ENCODE measurements at regions not wholly inside any gene's neighbourhood (a gene's known extent, or its start where the extent isn't known, plus 50 kb on each side); places are given as distances from the start of the nearest gene placed in this dataset.
"Not testable (repeated sequence)": the region's sequence is repeated elsewhere in the genome, so short reads cannot be mapped to it uniquely, and the experiment has no call there.

DNA sequence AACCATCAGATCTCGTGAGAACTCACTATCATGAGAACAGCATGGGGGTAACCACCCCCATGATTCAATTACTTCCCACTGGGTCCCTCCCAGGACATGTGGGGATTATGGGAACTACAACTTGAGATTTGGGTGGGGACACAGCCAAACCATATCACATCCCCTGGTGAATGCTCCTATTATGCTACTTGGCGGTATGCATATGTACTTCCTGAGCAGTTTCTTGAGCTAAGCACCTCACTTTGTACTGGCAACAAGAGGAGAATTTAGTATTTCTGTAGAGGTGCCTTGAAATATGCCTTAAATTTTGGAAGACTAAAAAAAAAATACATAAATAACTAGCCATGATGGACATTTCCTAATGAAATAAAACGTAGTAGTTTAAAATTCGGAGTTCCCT is 327.2 kb upstream of the CITED2 start:
- Histone ChIP-seq H3K4me3 (no peak overlapping the region), H3K36me3 (no peaks in the 10 kb centered on the region), H3K9me3 (replicated peaks) (peaks cover 8% of the 10 kb centered on the region), H3K4me1 (no peaks in the 10 kb centered on the region), H3K27ac (replicated peaks) (no peak overlapping the region), H3K27me3 (ENCODE audit: low read depth) (no peaks in the 10 kb centered on the region)
- TF ChIP-seq, protein P1, sequence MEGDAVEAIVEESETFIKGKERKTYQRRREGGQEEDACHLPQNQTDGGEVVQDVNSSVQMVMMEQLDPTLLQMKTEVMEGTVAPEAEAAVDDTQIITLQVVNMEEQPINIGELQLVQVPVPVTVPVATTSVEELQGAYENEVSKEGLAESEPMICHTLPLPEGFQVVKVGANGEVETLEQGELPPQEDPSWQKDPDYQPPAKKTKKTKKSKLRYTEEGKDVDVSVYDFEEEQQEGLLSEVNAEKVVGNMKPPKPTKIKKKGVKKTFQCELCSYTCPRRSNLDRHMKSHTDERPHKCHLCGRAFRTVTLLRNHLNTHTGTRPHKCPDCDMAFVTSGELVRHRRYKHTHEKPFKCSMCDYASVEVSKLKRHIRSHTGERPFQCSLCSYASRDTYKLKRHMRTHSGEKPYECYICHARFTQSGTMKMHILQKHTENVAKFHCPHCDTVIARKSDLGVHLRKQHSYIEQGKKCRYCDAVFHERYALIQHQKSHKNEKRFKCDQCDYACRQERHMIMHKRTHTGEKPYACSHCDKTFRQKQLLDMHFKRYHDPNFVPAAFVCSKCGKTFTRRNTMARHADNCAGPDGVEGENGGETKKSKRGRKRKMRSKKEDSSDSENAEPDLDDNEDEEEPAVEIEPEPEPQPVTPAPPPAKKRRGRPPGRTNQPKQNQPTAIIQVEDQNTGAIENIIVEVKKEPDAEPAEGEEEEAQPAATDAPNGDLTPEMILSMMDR (IDR thresholded peaks at IDR 0.05; ENCODE audit: borderline replicate concordance), result no peak
- DNase-seq, result no peak
- intact Hi-C loops (cut with micrococcal nuclease), result no loop called here

DNA sequence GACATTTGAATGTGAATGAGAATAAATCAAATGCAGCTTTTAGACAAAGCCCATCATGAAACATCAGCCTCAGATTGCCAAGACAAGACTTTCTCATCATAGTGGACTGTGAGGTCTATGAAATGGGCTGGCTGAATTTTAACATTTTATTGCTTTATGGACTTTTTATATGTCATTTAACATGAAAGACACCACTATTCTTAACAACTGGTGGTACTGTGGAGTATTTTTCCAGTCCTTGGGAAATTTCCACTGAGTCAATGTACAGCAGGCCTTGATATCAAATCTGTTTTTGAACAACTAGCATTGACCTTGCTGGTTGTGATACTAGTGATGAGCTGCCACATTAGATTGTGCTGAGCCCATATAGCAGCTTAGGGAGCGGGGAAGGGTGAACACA is 326.6 kb upstream of the CITED2 start:
- Histone ChIP-seq H3K27me3 (ENCODE audit: low read depth) (no peaks in the 10 kb centered on the region), H3K27ac (replicated peaks) (no peak overlapping the region), H3K4me1 (no peaks in the 10 kb centered on the region), H3K4me3 (no peak overlapping the region), H3K9me3 (replicated peaks) (peaks cover 8% of the 10 kb centered on the region), H3K36me3 (no peaks in the 10 kb centered on the region)
- no peak for DNase-seq
- intact Hi-C loops (cut with micrococcal nuclease), result no loop called here
- TF ChIP-seq, protein P1 (IDR thresholded peaks at IDR 0.05; ENCODE audit: borderline replicate concordance), result no peak

DNA sequence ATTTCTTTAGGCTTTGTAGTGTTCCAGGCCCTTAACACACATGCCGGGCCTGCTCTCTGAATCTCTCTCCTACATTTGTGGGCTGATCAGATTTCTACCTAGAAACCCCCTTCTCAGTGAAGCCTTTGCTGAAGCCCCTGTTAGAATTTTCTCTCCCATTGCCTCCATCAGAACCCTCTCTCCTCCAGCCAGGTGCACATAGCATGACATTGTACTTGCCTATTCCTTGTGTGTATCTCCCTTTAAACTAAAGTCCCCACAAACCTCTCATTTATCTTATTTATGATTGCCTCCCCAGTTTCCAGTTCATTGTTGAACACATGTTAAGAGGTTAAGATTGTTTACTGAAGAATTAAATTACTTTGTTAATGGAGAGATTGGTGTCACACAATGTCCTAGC is 325.5 kb upstream of the CITED2 start:
- no peaks in the 10 kb centered on the region for H3K4me1 ChIP-seq
- H3K36me3 ChIP-seq, result no peaks in the 10 kb centered on the region
- peaks cover 3% of the 10 kb centered on the region for H3K9me3 ChIP-seq (replicated peaks)
- no peak overlapping the region for H3K27ac ChIP-seq (replicated peaks)
- TF ChIP-seq, protein P1 (IDR thresholded peaks at IDR 0.05; ENCODE audit: borderline replicate concordance), result no peak
- intact Hi-C loops (cut with micrococcal nuclease), result no loop called here
- no peaks in the 10 kb centered on the region for H3K27me3 ChIP-seq (ENCODE audit: low read depth)
- no peak for DNase-seq
- no peak overlapping the region for H3K4me3 ChIP-seq

GRCh38 chr6:139699335-139699734 is 324.9 kb upstream of the CITED2 start:
- H3K9me3 ChIP-seq (replicated peaks), result no peaks in the 10 kb centered on the region
- no peak overlapping the region for H3K27ac ChIP-seq (replicated peaks)
- intact Hi-C loops (cut with micrococcal nuclease), result no loop called here

GRCh38 chr6:139698526-139699176 is 324.2 kb upstream of the CITED2 start:
- DNase-seq, result no peak
- TF ChIP-seq, protein P1 (IDR thresholded peaks at IDR 0.05; ENCODE audit: borderline replicate concordance), result no peak
- intact Hi-C loops (cut with micrococcal nuclease), result no loop called here
- H3K9me3 ChIP-seq (replicated peaks), result no peaks in the 10 kb centered on the region
- no peaks in the 10 kb centered on the region for H3K4me1 ChIP-seq
- H3K36me3 ChIP-seq, result no peaks in the 10 kb centered on the region
- no peaks in the 10 kb centered on the region for H3K27me3 ChIP-seq (ENCODE audit: low read depth)
- no peak overlapping the region for H3K27ac ChIP-seq (replicated peaks)
- H3K4me3 ChIP-seq, result no peak overlapping the region

More at GRCh38 chr6:139699335-139699734, 324.9 kb upstream of the CITED2 start:
- DNase-seq, result no peak
- Histone ChIP-seq H3K36me3 (no peaks in the 10 kb centered on the region), H3K27me3 (ENCODE audit: low read depth) (no peaks in the 10 kb centered on the region), H3K4me1 (no peaks in the 10 kb centered on the region), H3K4me3 (no peak overlapping the region)
- TF ChIP-seq, protein P1 (IDR thresholded peaks at IDR 0.05; ENCODE audit: borderline replicate concordance), result no peak

- H3K27ac ChIP-seq (replicated peaks); H3K4me3 ChIP-seq; H3K36me3 ChIP-seq; H3K9me3 ChIP-seq (replicated peaks); DNase-seq; H3K4me1 ChIP-seq; intact Hi-C loops (cut with micrococcal nuclease); H3K27me3 ChIP-seq (ENCODE audit: low read depth): not testable (repeated sequence)
Observed at GRCh38 chr6:139697856-139698255, 323.4 kb upstream of the CITED2 start.

DNA sequence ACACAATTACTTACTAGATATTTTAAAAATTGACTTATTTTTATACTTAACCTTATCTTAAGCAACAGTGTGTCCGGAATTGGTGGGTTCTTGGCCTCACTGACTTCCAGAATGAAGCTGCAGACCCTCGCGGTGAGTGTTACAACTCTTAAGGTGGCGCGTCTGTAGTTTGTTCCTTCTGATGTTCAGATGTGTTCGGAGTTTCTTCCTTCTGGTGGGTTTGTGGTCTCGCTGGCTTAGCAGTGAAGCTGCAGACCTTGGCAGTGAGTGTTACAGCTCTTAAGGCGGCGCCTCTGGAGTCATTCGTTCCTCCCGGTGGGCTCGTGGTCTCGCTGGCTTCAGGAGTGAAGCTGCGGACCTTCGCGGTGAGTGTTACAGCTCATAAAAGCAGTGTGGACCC is 322.5 kb upstream of the CITED2 start:
- DNase-seq; H3K9me3 ChIP-seq (replicated peaks); H3K4me3 ChIP-seq; H3K27ac ChIP-seq (replicated peaks); H3K36me3 ChIP-seq; H3K27me3 ChIP-seq (ENCODE audit: low read depth); intact Hi-C loops (cut with micrococcal nuclease); H3K4me1 ChIP-seq: not testable (repeated sequence)
